H9 (cell line): ENCODE measurements at regions not wholly inside any gene's neighbourhood (a gene's known extent, or its start where the extent isn't known, plus 50 kb on each side); places are given as distances from the start of the nearest gene placed in this dataset.

Experiments used
- DNase-seq: peaks from one replicate; pipeline ENCODE4 v3.0.0-alpha.2; 2017
- H2AFZ ChIP-seq: one replicate; pipeline ENCODE4 v1.6.1; 2013; ENCODE audit warnings: mild to moderate bottlenecking, low read length, control low read depth, moderate library complexity
- H2AK5ac ChIP-seq: 2 replicates; pipeline ENCODE4 v1.6.1; 2013; ENCODE audit warnings: low read length, control low read depth, mixed read lengths; ENCODE audit not compliant: insufficient read length
- H2BK120ac ChIP-seq: one replicate; pipeline ENCODE4 v1.6.1; 2013; ENCODE audit warnings: low read depth, mild to moderate bottlenecking, low read length, control low read depth, inconsistent platforms; ENCODE audit not compliant: poor library complexity, severe bottlenecking
- H2BK12ac ChIP-seq: 2 replicates; pipeline ENCODE4 v1.6.1; 2013; ENCODE audit warnings: low read length, control low read depth, mixed read lengths, low read depth; ENCODE audit not compliant: insufficient read length
- H2BK15ac ChIP-seq: 2 replicates; pipeline ENCODE4 v1.6.1; 2013; ENCODE audit warnings: low read depth, low read length, control low read depth
- H2BK20ac ChIP-seq: one replicate; pipeline ENCODE4 v1.6.1; 2013; ENCODE audit warnings: low read depth, mild to moderate bottlenecking, low read length, control low read depth, inconsistent platforms; ENCODE audit not compliant: poor library complexity, severe bottlenecking
- H2BK5ac ChIP-seq: 2 replicates; pipeline ENCODE4 v1.6.1; 2013; ENCODE audit warnings: low read length, control low read depth, mixed read lengths; ENCODE audit not compliant: insufficient read length
- H3K14ac ChIP-seq: 2 replicates; pipeline ENCODE4 v1.6.1; 2013; ENCODE audit warnings: low read length, control low read depth; ENCODE audit not compliant: insufficient read depth
- H3K18ac ChIP-seq: 2 replicates; pipeline ENCODE4 v1.6.1; 2013; ENCODE audit warnings: low read depth, mild to moderate bottlenecking, mixed read lengths, low read length, control low read depth; ENCODE audit not compliant: insufficient read length
- H3K23ac ChIP-seq: 2 replicates; pipeline ENCODE4 v1.6.1; 2013; ENCODE audit warnings: low read length, control low read depth, mixed read lengths, low read depth; ENCODE audit not compliant: insufficient read length
- H3K23me2 ChIP-seq: 2 replicates; pipeline ENCODE4 v1.6.1; 2013; ENCODE audit warnings: low read depth, mild to moderate bottlenecking, mixed read lengths, low read length, control low read depth; ENCODE audit not compliant: insufficient read length, poor library complexity, severe bottlenecking
- H3K27ac ChIP-seq: 2 replicates; pipeline ENCODE4 v1.5.1; 2013; ENCODE audit warnings: low read length, control low read depth, mixed read lengths, low read depth; ENCODE audit not compliant: insufficient read length
- H3K27me3 ChIP-seq: 2 replicates; pipeline ENCODE4 v1.6.1; 2013; ENCODE audit warnings: low read length, control low read depth, inconsistent platforms; ENCODE audit not compliant: insufficient read depth
- H3K4ac ChIP-seq: 2 replicates; pipeline ENCODE4 v1.6.1; 2013; ENCODE audit warnings: low read depth, mild to moderate bottlenecking, control low read depth, inconsistent platforms, low read length, moderate library complexity
- H3K4me1 ChIP-seq: 2 replicates; pipeline ENCODE4 v1.6.1; 2013; ENCODE audit warnings: low read length, control low read depth, inconsistent platforms; ENCODE audit not compliant: insufficient read depth
- H3K4me2 ChIP-seq: 2 replicates; pipeline ENCODE4 v1.6.1; 2013; ENCODE audit warnings: low read length, control low read depth, mixed read lengths; ENCODE audit not compliant: insufficient read length, insufficient read depth
- H3K56ac ChIP-seq: 2 replicates; pipeline ENCODE4 v1.6.1; 2013; ENCODE audit warnings: low read depth, mild to moderate bottlenecking, mixed read lengths, low read length, control low read depth; ENCODE audit not compliant: insufficient read length
- H3K79me1 ChIP-seq: 2 replicates; pipeline ENCODE4 v1.6.1; 2013; ENCODE audit warnings: low read depth, mild to moderate bottlenecking, moderate library complexity, low read length, control low read depth, inconsistent platforms; ENCODE audit not compliant: insufficient read depth, poor library complexity, severe bottlenecking
- H3K79me2 ChIP-seq: 2 replicates; pipeline ENCODE4 v1.6.1; 2013; ENCODE audit warnings: low read length, control low read depth, inconsistent platforms; ENCODE audit not compliant: insufficient read depth
- H3K9ac ChIP-seq: 2 replicates; pipeline ENCODE4 v1.6.1; 2013; ENCODE audit warnings: low read length, control low read depth, mixed read lengths; ENCODE audit not compliant: insufficient read length; ENCODE audit errors: extremely low read depth
- H3K9me3 ChIP-seq: one replicate; pipeline ENCODE4 v1.6.1; 2013; ENCODE audit warnings: low read depth, low read length, inconsistent platforms; ENCODE audit not compliant: control insufficient read depth
- H3T11ph ChIP-seq: one replicate; pipeline ENCODE4 v1.6.1; 2013; ENCODE audit warnings: mild to moderate bottlenecking, low read length, control low read depth, inconsistent platforms
- H4K20me1 ChIP-seq: one replicate; pipeline ENCODE4 v1.6.1; 2013; ENCODE audit not compliant: control insufficient read depth, insufficient read length, insufficient read depth
- H4K5ac ChIP-seq: 2 replicates; pipeline ENCODE4 v1.6.1; 2013; ENCODE audit warnings: low read depth, mild to moderate bottlenecking, mixed read lengths, low read length, control low read depth; ENCODE audit not compliant: insufficient read length
- H4K8ac ChIP-seq: replicated peaks from 2 replicates; pipeline ENCODE4 v1.6.1; 2013; ENCODE audit warnings: low read length, control low read depth, mixed read lengths, low read depth; ENCODE audit not compliant: insufficient read length
- H4K91ac ChIP-seq: 2 replicates; pipeline ENCODE4 v1.6.1; 2013; ENCODE audit warnings: low read depth, mild to moderate bottlenecking, moderate library complexity, mixed read lengths, low read length, control low read depth; ENCODE audit not compliant: insufficient read length
- H3K27ac Mint-ChIP-seq, 3 experiments: 2 replicates in 2 of 3; 3 replicates in 1 of 3; pipeline ENCODE4 v1.8.0; 2020 to 2021; ENCODE audit warnings: mixed read lengths in 3 of 3, mild to moderate bottlenecking in 1 of 3, moderate library complexity in 1 of 3
- H3K27me3 Mint-ChIP-seq: 2 replicates; pipeline ENCODE4 v1.8.0; 2021; ENCODE audit warnings: low read depth, mild to moderate bottlenecking, moderate library complexity, mixed read lengths
- H3K36me3 Mint-ChIP-seq, 3 experiments: 2 replicates in 2 of 3; 3 replicates in 1 of 3; pipeline ENCODE4 v1.8.0; 2020 to 2021; ENCODE audit warnings: low read depth in 3 of 3, mixed read lengths in 3 of 3; ENCODE audit not compliant: insufficient read depth in 1 of 3
- H3K4me1 Mint-ChIP-seq, 2 experiments: 2 replicates each; pipeline ENCODE4 v1.8.0; 2020; ENCODE audit warnings: mixed read lengths in 2 of 2
- H3K4me3 Mint-ChIP-seq, 2 experiments: 2 replicates in 1 of 2; 3 replicates in 1 of 2; pipeline ENCODE4 v1.8.0; 2020 to 2021; ENCODE audit warnings: mild to moderate bottlenecking in 2 of 2, mixed read lengths in 2 of 2, moderate library complexity in 1 of 2
- H3K9me3 Mint-ChIP-seq, 2 experiments: 2 replicates in 1 of 2; 3 replicates in 1 of 2; pipeline ENCODE4 v1.8.0; 2020; ENCODE audit warnings: mild to moderate bottlenecking in 2 of 2, mixed read lengths in 2 of 2, moderate library complexity in 1 of 2
- WGBS: extraction: QIAGEN DNeasy Blood & Tissue Kit; methylation state at CpG from one replicate; pipeline ENCODE4 v1.1.7; 2013; ENCODE audit warnings: missing lambda C conversion rate, low lambda C conversion rate, mixed read lengths; ENCODE audit not compliant: insufficient read length; ENCODE audit errors: extremely low coverage; 5-methylcytosine and 5-hydroxymethylcytosine counted together
- TF ChIP-seq, protein P1 (sequence below): fragments of 200-600 bp; sonication (generic); conservative IDR thresholded peaks from 3 replicates; pipeline ENCODE4 v1.8.0; 2021; ENCODE audit warnings: antibody characterized with exemption, mild to moderate bottlenecking

DNA sequence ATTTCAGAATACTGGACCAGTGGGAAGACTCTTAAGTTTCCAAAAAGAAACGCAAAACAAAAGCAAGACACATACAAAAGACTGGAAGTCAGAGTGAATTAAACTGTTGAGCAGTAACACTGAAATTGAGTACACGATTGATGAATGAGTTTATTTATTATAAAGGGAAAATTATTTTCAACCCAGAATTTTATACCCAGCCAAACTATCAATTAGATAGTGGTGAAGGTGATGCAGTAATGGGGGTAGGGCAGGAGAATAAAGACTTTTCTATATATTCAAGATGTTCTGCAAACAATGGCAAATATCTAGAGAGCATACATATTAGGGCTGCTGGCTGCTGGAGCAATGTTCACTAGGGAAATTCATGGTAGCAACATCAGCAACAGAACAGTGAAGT is 143.7 kb upstream of the NPVF start:
- H3K23ac ChIP-seq: no peak overlapping the region
- no peak overlapping the region for H2BK20ac ChIP-seq
- H3K9ac ChIP-seq: no peak overlapping the region
- no peaks in the 10 kb centered on the region for H4K20me1 ChIP-seq
- no peak overlapping the region for H2AK5ac ChIP-seq
- WGBS: no CpG with 5 or more reads among the region's 2 CpGs
- peaks cover 5% of the 10 kb centered on the region for H3K9me3 ChIP-seq
- no peaks in the 10 kb centered on the region for H3K4me1 ChIP-seq
- no peak overlapping the region for H2AFZ ChIP-seq
- no peak overlapping the region for H3K4me2 ChIP-seq
- no peak overlapping the region for H2BK15ac ChIP-seq
- H3T11ph ChIP-seq: no peak overlapping the region
- H3K4ac ChIP-seq: no peak overlapping the region
- no peaks in the 10 kb centered on the region for H3K79me1 ChIP-seq
- Mint-ChIP-seq H3K27me3 (peaks cover 6% of the 10 kb centered on the region), H3K4me1 (no peaks in the 10 kb centered on the region), H3K36me3 (peaks cover 0 to 12% (median 0%) of the 10 kb centered on the region in 3 experiments; a peak in 3 of 7 replicates), H3K27ac (no peak overlapping the region), H3K9me3 (peaks cover 12 to 14% of the 10 kb centered on the region in 2 experiments), H3K4me3 (no peak overlapping the region)
- H4K91ac ChIP-seq: no peak overlapping the region
- H3K27ac ChIP-seq: no peak overlapping the region
- no peak overlapping the region for H3K14ac ChIP-seq
- no peak overlapping the region for H2BK12ac ChIP-seq
- no peak overlapping the region for H2BK120ac ChIP-seq
- no peaks in the 10 kb centered on the region for H3K79me2 ChIP-seq
- H2BK5ac ChIP-seq: no peak overlapping the region
- H3K23me2 ChIP-seq: no peaks in the 10 kb centered on the region
- TF ChIP-seq, protein P1, sequence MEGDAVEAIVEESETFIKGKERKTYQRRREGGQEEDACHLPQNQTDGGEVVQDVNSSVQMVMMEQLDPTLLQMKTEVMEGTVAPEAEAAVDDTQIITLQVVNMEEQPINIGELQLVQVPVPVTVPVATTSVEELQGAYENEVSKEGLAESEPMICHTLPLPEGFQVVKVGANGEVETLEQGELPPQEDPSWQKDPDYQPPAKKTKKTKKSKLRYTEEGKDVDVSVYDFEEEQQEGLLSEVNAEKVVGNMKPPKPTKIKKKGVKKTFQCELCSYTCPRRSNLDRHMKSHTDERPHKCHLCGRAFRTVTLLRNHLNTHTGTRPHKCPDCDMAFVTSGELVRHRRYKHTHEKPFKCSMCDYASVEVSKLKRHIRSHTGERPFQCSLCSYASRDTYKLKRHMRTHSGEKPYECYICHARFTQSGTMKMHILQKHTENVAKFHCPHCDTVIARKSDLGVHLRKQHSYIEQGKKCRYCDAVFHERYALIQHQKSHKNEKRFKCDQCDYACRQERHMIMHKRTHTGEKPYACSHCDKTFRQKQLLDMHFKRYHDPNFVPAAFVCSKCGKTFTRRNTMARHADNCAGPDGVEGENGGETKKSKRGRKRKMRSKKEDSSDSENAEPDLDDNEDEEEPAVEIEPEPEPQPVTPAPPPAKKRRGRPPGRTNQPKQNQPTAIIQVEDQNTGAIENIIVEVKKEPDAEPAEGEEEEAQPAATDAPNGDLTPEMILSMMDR: no peak
- no peak for DNase-seq
- H4K5ac ChIP-seq: no peak overlapping the region
- no peak overlapping the region for H3K56ac ChIP-seq
- H3K18ac ChIP-seq: no peak overlapping the region
- H3K27me3 ChIP-seq: no peaks in the 10 kb centered on the region
- H4K8ac ChIP-seq: no peak overlapping the region
